ENCODE measurements at regions not wholly inside any gene's neighbourhood (a gene's known extent, or its start where the extent isn't known, plus 50 kb on each side); places are given as distances from the start of the nearest gene placed in this dataset.

DNA sequence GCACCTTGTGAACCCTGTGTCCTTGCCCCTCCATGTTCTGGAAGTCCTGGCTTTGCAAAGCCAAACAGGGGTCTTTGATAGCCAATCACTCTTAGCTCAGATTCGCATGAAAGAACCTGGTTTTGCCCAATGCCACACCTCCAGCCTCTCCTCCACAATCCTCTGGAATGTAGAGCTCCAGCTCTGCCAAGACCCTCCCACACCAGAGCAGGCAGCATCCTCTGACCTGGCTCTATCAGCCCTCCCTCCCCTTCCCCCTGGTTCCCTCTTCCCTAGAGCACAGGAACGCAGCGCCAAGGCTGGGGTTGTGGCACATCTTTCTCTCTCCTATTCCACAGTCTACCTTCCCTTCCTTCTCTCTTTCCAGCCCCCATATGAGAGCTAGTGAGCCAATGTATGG lies 133.3 kb downstream of the RPLP1 start:
- TF ChIP-seq, protein P1, sequence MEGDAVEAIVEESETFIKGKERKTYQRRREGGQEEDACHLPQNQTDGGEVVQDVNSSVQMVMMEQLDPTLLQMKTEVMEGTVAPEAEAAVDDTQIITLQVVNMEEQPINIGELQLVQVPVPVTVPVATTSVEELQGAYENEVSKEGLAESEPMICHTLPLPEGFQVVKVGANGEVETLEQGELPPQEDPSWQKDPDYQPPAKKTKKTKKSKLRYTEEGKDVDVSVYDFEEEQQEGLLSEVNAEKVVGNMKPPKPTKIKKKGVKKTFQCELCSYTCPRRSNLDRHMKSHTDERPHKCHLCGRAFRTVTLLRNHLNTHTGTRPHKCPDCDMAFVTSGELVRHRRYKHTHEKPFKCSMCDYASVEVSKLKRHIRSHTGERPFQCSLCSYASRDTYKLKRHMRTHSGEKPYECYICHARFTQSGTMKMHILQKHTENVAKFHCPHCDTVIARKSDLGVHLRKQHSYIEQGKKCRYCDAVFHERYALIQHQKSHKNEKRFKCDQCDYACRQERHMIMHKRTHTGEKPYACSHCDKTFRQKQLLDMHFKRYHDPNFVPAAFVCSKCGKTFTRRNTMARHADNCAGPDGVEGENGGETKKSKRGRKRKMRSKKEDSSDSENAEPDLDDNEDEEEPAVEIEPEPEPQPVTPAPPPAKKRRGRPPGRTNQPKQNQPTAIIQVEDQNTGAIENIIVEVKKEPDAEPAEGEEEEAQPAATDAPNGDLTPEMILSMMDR (IDR thresholded peaks at IDR 0.05): no peak
- TF ChIP-seq POLR2A (IDR thresholded peaks at IDR 0.05): no peak
